ENCODE measurements at regions not wholly inside any gene's neighbourhood (a gene's known extent, or its start where the extent isn't known, plus 50 kb on each side); places are given as distances from the start of the nearest gene placed in this dataset.
A peak's percentile ranks its signal among the peaks of the same experiment; 100 is the strongest.

DNA sequence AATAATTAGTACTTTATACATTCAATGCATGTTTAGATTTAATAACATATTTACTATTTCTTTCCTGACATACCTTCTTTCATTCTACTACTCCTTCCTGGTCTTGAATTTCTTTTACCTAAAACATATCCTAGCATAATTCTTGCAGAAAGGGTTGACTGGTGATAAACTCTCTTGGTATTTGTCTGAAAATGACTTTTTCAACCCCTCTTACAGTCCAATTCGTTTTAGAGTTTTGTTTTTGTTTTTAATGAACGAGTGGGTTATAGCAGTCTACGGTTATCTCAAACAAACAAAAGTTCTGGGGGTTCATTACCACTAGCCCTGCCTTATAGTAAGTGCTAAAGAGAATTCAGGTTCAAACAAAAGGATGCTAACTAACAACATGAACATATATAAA, 69.6 kb upstream of the ALDH1B1 start:
- H3K4me2 ChIP-seq (ENCODE audit: low read depth, low read length) = no peak overlapping the region
- no peaks in the 10 kb centered on the region for H3K27me3 ChIP-seq (replicated peaks; ENCODE audit: insufficient read depth, low read length)
- no peak for DNase-seq
- H3K9me3 ChIP-seq (replicated peaks; ENCODE audit: insufficient read depth, low read length) = no peaks in the 10 kb centered on the region
- no peaks in the 10 kb centered on the region for H3K9me2 ChIP-seq (replicated peaks; ENCODE audit: insufficient read depth, low read length)
- H3K9ac ChIP-seq (ENCODE audit: low read length) = no peak overlapping the region
- H3K27ac ChIP-seq (ENCODE audit: low read length) = no peak overlapping the region
- TF ChIP-seq EZH2 (optimal IDR thresholded peaks at IDR 0.05; ENCODE audit: low read depth, low read length) (no peak), EZH2phosphoT487 (IDR thresholded peaks at IDR 0.05; ENCODE audit: low read length) (no peak)
- TF ChIP-seq, protein P1, sequence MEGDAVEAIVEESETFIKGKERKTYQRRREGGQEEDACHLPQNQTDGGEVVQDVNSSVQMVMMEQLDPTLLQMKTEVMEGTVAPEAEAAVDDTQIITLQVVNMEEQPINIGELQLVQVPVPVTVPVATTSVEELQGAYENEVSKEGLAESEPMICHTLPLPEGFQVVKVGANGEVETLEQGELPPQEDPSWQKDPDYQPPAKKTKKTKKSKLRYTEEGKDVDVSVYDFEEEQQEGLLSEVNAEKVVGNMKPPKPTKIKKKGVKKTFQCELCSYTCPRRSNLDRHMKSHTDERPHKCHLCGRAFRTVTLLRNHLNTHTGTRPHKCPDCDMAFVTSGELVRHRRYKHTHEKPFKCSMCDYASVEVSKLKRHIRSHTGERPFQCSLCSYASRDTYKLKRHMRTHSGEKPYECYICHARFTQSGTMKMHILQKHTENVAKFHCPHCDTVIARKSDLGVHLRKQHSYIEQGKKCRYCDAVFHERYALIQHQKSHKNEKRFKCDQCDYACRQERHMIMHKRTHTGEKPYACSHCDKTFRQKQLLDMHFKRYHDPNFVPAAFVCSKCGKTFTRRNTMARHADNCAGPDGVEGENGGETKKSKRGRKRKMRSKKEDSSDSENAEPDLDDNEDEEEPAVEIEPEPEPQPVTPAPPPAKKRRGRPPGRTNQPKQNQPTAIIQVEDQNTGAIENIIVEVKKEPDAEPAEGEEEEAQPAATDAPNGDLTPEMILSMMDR (IDR thresholded peaks at IDR 0.05; ENCODE audit: low read length) = no peak
- H3K36me3 ChIP-seq (replicated peaks; ENCODE audit: insufficient read depth, low read length) = no peaks in the 10 kb centered on the region
- H3F3A ChIP-seq (ENCODE audit: insufficient read depth, low read length) = peaks cover 14% of the 10 kb centered on the region
- H3K4me3 ChIP-seq (ENCODE audit: low read length) = no peak overlapping the region
- H3K4me1 ChIP-seq (ENCODE audit: low read length) = peaks cover 17% of the 10 kb centered on the region
- no peaks in the 10 kb centered on the region for H4K20me1 ChIP-seq (ENCODE audit: insufficient read depth, low read length)
- H3K79me2 ChIP-seq (ENCODE audit: low read length) = no peaks in the 10 kb centered on the region
- H2AFZ ChIP-seq (ENCODE audit: low read length) = no peak overlapping the region

DNA sequence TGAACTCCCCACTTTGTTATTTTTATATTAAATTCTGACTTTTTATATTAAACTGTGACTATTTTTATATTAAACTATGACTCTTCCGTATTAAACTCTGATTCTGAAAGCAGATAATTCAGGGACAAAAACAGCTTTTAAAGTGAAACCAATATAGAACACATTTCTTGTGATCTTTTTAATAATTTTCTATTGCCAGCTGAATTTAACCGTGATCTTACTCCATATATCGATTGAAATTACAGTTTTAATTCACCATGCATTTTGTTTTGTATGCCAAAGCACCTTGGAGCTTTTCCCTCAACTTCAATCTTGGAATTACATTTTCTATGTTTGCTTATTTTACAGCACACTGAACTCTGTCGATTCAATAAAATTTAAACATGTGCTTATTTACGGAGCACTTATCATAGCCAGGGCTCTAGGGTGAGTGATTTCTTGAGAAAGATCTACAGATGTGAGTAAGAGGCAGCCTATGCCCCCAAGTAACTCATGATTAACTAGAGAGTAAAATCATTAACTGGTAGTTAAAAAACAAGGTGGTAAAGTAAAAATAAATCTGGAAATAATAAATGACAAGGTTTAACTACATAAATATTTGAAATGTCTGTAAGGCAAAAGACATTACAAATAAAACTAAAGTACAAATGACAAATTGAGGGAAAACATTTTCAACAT, 72.9 kb upstream of the ALDH1B1 start:
- H3K9me3 ChIP-seq (replicated peaks; ENCODE audit: insufficient read depth, low read length) = no peaks in the 10 kb centered on the region
- no peaks in the 10 kb centered on the region for H4K20me1 ChIP-seq (ENCODE audit: insufficient read depth, low read length)
- peaks cover 14% of the 10 kb centered on the region for H3F3A ChIP-seq (ENCODE audit: insufficient read depth, low read length)
- no peak for DNase-seq
- no peaks in the 10 kb centered on the region for H3K9me2 ChIP-seq (replicated peaks; ENCODE audit: insufficient read depth, low read length)
- TF ChIP-seq, protein P1 (IDR thresholded peaks at IDR 0.05; ENCODE audit: low read length) = no peak
- TF ChIP-seq EZH2phosphoT487 (IDR thresholded peaks at IDR 0.05; ENCODE audit: low read length) (no peak), EZH2 (optimal IDR thresholded peaks at IDR 0.05; ENCODE audit: low read depth, low read length) (no peak)
- peaks cover 17% of the 10 kb centered on the region for H3K4me1 ChIP-seq (ENCODE audit: low read length)
- peak overlapping the region; percentile 76; the same call in 1 of the 2 replicates for H2AFZ ChIP-seq (ENCODE audit: low read length)
- H3K79me2 ChIP-seq (ENCODE audit: low read length) = no peaks in the 10 kb centered on the region
- no peaks in the 10 kb centered on the region for H3K36me3 ChIP-seq (replicated peaks; ENCODE audit: insufficient read depth, low read length)
- H3K27me3 ChIP-seq (replicated peaks; ENCODE audit: insufficient read depth, low read length) = no peaks in the 10 kb centered on the region
- H3K4me2 ChIP-seq (ENCODE audit: low read depth, low read length) = peak overlapping the region; percentile 78
- peak overlapping the region; percentile 61; the same call in 1 of the 2 replicates for H3K9ac ChIP-seq (ENCODE audit: low read length)
- peak overlapping the region; percentile 90 for H3K27ac ChIP-seq (ENCODE audit: low read length)
- H3K4me3 ChIP-seq (ENCODE audit: low read length) = peak overlapping the region; percentile 47; the same call in 1 of the 2 replicates

DNA sequence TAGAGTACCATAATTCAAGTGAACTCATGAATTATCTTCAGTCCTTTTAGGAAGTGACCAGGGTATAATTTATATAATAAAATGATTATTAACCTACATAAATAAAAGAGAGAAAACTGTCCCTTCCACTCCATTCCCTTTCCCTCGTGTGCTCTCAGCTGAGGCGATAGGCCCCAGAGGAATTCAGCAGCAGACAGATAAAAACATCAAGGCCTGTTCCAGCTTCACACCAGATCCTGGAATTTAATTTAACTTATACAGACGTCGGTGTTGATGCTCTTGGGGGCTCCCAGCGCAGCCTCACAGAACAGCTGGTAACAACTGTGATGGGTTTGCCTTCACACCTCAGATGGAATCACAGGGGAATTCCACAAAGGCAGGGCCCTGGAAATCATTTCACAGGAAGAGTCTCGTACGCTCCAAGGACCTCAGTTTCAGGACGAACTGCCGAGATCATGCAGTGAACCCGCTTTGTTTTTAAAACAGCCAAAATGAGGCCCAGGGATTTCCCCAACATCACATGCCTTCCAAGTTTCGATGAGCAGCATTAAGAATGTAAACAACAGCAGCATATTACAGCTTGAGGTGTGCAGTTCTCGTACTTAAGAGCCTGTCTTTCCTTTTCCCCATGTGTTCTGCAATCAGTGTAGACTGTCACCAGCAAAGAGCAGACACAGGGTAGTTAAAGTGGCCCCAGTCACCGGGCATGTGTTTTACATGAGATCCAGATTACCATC, 73.6 kb upstream of the ALDH1B1 start:
- DNase-seq = peak; percentile 92
- Histone ChIP-seq H2AFZ (ENCODE audit: low read length) (peak overlapping the region; percentile 76), H3K36me3 (replicated peaks; ENCODE audit: insufficient read depth, low read length) (no peaks in the 10 kb centered on the region), H3K79me2 (ENCODE audit: low read length) (no peaks in the 10 kb centered on the region), H3F3A (ENCODE audit: insufficient read depth, low read length) (peaks cover 14% of the 10 kb centered on the region), H3K27ac (ENCODE audit: low read length) (peak overlapping the region; percentile 90), H3K4me1 (ENCODE audit: low read length) (peaks cover 17% of the 10 kb centered on the region), H3K4me2 (ENCODE audit: low read depth, low read length) (peak overlapping the region; percentile 78), H3K9me3 (replicated peaks; ENCODE audit: insufficient read depth, low read length) (no peaks in the 10 kb centered on the region), H4K20me1 (ENCODE audit: insufficient read depth, low read length) (no peaks in the 10 kb centered on the region), H3K9me2 (replicated peaks; ENCODE audit: insufficient read depth, low read length) (no peaks in the 10 kb centered on the region), H3K9ac (ENCODE audit: low read length) (peak overlapping the region; percentile 61; the same call in 1 of the 2 replicates), H3K4me3 (ENCODE audit: low read length) (peak overlapping the region; percentile 47; the same call in 1 of the 2 replicates), H3K27me3 (replicated peaks; ENCODE audit: insufficient read depth, low read length) (no peaks in the 10 kb centered on the region)
- TF ChIP-seq EZH2 (optimal IDR thresholded peaks at IDR 0.05; ENCODE audit: low read depth, low read length) (no peak), EZH2phosphoT487 (IDR thresholded peaks at IDR 0.05; ENCODE audit: low read length) (no peak)
- TF ChIP-seq, protein P1 (IDR thresholded peaks at IDR 0.05; ENCODE audit: low read length) = no peak

Measured in MM.1S (cell line).